LHCN-M2 (cell line): ENCODE measurements at regions not wholly inside any gene's neighbourhood (a gene's known extent, or its start where the extent isn't known, plus 50 kb on each side); places are given as distances from the start of the nearest gene placed in this dataset.
A peak's percentile ranks its signal among the peaks of the same experiment; 100 is the strongest.

Experiments
- DNase-seq: peaks from one replicate; pipeline ENCODE4 v3.0.0-alpha.2; 2012; ENCODE audit warnings: low read depth

DNA sequence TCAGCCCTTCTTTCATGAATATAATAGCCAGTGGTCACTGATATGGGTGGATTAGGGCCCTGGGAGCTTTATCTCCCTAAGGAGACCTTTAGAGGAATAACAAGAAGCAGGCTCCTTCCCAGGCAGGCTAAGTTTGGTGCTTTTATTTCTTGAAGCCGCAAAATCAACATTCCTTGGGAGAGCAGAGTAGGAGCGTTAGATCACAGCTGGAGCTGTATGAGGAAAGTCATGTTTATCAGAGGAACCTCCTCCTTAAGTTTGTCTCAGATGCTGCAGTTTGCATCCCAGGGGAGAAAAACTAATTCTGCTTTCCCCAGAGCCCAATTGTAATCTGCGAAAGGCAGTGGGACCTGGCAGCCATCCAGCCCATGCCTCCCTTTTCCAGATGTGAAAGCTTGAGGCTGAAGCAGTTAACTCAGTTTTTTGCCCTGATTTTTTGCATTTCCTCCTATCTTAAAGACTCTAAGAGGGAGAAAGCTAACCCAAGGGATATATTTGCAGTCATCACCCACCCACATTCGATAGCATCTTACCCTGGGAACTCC is 186.0 kb upstream of the FRMPD4 start:
- peak; percentile 15 for DNase-seq

DNA sequence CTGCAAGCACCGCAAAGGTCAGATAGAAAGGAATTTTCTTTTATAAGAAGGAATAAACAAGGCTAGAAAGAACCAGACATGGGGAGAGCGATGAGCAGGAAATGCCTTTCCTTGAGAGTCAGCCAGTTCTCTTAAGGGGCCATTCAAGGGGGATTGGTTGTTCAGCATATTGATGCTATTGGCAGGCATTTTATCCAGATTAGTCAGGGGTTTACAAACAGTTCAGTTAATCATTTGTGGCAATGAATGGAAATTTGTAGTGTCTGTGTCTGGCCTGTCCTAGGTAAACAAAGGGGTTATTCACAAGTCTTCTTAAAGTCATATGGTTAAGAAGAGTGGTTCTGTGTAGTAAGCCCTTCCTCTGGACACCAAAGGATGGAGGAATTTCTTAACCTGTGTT is 184.7 kb upstream of the FRMPD4 start:
- peak; percentile 69 for DNase-seq

DNA sequence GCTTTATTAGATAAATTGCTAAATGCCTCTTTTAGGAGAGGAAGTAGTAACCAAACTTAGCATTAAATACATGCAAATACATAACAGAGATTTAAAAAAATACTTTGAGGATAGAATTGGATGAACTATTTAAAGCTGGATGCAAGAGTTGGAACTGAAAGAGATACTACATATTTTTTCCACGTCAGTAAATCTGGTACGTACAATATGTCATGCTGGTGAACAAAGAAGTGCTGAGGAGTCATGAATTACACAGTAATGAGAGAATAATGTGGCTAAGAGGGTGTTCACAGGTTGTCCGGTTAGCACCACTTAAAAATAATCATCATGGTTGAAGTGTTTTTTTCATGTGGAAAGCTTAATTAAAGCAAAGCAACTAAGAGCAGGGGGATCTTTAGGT is 184.1 kb upstream of the FRMPD4 start:
- DNase-seq, result no peak

DNA sequence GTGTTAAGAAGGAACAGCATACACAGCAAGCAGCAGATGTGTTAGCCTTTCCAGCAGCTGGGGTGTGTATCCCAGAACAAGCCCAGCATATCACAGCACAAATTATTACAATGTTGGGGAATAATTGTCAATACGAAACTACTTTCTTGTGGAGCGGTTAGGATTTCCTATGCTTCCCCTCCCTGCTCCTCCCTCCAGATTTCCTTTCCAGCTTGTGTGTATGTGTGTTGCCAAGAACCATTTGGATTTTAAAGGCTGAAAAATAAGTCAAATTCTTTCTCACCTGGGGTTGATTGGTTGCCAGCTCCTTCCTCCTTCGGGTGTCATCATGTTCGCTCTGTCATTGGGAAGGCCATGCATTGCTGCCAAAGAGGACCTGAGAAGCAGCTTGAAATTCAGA is 178.2 kb upstream of the FRMPD4 start:
- DNase-seq, result no peak

DNA sequence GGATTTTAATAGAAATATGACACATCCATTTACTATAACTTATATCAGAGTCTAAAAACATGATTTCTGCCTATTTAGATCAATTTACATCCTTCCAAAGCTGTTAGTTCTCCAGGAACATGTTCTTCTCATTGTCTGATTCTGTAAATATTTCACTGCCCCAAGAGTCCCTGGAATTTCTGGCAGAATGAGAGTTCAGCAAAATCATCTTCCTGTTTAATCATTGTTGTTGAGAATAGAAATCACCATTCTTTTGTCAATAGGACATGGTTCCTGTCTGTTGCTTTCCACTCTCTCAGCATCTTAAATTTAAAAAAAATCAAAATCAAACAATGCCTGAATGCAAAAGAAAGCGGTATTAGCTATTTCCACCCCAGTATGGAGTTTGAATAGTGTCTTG is 172.8 kb upstream of the FRMPD4 start:
- DNase-seq, result no peak

DNA sequence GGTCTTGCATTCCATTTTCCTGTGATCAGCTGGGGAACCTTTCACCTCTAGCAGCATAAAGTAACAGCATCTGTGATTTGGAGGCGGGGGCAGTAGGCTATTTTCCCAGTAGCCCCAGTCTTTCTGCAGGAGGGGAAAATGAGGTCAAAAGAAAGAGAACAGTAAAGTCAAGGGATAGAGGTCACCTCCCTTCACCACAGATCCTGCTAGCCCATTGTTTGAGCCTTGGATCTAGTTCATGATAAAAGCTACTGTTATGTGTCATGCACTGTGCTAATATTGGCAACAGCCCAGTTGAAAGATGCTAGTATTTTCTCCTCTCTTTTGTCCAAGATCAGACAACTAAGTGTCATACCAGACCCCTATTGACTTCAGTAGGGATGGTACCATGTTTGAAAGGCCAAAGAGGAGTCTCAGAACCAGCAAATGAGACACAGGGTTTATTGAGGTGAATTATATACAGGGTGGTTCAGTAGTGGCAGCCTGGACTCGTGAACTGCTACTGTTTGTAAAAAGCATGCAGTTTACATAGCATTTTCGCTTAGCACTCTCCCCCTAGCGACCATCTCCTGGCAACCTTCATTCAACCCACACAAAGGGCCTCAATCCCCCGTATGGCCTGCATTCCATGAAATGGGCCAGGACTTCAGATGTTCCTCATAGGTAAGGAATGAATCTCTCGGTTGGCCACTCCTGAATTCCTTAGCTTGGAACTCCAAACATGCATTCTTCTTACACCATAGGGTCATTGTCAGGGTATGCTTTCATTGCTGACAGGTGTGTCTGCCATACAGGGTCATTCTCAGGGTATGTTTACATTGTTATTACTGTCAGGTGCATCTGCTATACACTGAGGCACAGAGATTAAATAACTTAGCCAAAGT is 170.0 kb upstream of the FRMPD4 start:
- no peak for DNase-seq

DNA sequence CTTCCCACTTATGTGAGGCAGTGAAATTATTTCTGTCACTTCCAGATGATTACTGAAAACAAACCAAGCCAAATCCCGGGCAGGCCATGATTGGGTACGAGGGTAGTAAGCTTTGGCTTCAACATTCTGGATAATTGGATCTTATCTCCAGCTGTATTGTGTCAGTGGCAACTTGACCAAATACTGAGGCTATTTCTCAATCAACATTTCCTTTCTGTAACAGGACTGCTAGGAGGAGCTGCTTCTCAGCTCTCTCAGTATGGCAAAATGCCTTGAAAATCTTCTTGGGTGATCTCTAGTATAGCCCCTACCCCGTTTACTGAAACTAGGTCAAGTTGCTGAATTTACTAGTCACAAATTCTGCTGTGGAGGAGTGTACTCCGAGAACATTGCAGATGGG is 169.3 kb upstream of the FRMPD4 start:
- no peak for DNase-seq

DNA sequence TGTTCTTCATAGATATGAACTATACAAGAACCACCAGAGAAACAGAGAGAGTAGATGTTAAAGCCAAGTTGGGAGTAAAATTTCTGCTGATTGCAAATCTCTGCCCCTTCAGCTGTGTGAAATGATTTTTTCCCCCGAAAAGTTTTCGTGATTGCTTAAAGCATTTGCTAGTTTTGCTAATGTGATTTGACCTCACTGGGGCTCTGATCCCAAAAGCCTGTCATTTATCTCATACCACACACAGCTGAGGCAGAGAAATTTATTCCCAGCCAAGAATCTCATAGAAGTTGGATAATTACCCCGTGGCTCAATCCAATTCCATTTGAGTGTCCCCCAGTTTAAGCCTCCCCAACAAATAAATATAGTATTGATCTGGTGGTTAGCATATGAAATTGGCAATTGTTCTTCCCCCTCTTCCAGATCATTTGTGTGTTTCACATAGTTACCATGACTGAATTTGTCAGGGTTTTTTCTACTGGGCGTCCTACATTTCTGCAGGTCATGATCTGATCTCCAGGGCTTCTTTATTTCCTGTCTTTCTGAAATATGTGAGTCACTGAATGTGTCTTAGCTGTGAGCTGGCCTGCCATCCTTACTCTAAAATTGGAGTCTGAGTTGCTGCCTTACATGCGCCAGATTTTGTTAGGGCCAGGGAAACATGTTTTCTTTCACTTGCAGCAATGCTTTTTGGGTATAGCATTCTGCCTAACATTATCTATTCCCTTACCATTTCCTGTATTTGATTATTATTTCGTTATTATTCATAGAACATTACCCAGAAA is 167.5 kb upstream of the FRMPD4 start:
- peak; percentile 39 for DNase-seq

DNA sequence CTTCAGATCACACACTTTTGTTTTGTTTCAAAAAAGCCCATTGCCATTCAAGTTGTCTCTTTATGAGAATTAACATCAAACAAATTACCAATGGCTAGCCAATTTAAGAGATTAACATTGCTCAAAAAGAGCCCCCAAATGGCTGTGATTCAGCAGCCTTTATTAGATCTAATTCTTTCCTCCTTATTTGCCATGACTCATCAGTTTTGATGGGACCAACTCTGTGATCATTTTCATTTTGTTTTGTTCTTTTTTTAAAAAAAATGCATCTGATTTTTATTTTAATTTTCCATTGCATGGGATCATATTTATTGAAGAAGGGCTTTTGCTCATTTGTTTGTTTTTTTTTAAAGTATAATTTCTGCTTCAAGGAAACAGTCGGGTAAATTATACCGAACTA is 161.6 kb upstream of the FRMPD4 start:
- DNase-seq, result no peak

DNA sequence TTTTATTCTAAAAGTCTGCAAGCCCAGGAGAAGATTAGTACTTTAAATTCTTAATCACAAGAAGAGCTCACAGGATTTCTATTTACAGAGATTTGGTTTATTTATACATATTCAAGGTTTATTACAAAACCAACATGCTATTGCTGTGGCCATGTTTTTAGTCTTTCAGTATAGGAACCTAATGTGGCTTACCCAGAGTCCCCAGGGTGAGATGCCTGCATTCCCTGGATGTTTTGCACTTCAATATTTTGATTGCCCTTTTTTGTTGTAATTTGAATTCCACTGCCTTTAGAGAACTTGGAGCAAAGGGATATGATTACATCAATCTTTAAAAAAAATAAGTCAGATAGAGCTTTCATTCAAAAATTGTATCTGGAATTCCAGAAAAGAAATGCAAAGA is 146.0 kb upstream of the FRMPD4 start:
- no peak for DNase-seq

DNA sequence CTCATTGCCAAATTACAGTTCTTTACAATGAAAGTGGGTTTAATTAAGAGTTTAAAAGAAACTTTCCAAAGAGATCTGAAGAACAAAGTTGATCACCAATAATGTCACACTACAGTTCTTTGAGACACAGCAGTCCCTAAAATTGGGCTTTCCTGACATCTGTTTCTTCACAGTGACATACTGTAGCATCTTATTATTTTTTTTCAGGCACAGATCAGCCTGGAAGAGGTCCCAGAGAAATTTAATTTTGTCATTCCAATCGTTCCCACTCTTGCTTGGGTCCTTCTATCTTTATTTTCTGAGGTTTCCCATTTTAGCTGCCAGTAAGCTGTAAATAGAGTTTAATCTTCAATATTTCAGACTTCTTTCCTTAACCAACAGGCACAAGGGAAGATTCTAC is 143.1 kb upstream of the FRMPD4 start:
- DNase-seq, result no peak

DNA sequence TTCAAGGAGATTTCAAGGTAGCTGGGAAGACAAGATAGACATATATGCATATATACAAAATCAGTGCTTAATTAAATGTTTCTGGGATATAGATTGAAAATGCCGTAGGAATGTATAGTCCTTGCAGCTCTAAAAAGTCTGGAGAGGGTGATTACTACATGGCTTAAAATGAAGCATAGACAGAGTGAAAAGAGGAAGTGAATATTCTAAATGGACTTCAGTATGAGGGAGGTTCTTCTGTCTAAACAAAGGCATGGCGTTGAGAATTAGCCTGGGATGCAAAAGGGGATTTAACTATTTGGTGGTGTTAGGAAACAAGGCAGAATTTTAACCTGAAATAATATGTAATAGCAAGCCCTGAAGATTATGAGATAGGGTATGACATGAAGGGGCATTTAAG is 141.5 kb upstream of the FRMPD4 start:
- no peak for DNase-seq

DNA sequence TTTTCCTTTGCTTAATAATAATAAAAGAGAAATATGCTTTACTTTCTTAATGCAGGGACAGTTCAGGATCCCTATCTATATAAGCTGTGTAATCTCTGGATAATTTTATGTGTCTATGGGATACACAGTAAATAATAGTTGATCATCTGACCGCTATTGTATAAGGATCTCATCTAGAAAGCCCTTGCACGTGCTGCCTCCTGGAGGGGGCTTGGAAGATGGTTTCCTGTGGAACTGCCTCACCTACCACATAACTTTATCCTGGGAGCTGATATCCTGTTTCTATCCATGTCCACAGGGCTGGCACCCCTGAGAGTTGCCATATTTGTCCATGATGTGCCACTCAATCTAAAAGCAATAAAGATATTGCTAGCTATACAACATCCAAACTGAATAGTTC is 139.3 kb upstream of the FRMPD4 start:
- DNase-seq, result no peak

DNA sequence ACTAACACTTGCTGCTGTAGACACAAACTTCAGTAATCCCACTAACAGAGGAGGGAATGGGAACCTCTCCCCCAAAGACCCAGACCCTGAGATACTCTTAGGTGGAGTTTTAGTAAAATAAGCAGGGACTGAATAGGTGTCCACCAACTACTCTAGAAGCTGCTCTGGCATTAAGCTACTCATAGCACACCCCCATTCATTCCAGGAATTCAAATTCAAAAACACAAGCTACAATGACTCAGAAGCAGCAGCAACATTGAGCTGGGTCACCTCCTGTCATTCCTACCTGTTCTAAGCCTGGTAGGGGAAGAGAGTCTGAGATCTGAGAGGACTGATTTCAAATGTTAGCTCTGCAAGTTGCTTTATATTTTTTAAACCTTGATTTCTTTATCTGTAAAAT is 135.4 kb upstream of the FRMPD4 start:
- DNase-seq, result no peak

DNA sequence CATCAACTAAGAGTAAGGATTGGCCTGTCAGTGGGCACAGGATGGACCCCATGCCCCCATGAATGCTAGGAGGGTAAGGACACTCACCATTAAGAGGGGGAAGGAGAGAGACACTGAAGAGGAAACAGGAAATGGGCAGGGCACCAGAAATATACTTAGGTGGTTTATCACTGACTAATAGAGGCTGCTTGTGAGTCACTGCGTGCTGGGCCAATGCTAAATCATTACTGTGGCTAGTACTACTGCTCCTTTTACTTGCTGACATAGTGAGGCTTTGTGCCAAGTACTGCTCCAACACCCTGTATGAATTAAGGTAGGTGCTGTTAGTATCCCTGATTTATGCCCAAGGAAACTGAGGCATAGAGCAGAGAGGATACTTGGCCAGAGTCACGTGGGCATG is 130.4 kb upstream of the FRMPD4 start:
- DNase-seq, result peak; percentile 82

DNA sequence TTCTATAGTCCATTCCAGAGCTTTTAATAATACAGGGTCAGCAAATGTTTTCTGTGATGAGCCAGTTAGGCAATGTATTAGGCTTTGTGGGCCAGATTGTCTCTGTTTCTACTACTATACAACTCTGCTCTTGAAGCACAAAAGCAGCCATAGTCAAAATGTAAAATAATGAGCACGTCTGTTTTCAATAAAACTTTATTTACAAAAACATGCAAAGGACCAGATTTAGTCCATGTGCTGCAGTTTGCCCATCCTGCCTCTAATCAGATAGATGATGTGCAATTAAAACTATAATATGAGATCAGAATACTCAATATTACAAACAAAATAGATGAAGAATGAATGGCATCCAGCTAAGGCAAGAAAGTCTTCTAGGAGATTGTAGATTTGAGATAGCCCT is 127.8 kb upstream of the FRMPD4 start:
- no peak for DNase-seq

DNA sequence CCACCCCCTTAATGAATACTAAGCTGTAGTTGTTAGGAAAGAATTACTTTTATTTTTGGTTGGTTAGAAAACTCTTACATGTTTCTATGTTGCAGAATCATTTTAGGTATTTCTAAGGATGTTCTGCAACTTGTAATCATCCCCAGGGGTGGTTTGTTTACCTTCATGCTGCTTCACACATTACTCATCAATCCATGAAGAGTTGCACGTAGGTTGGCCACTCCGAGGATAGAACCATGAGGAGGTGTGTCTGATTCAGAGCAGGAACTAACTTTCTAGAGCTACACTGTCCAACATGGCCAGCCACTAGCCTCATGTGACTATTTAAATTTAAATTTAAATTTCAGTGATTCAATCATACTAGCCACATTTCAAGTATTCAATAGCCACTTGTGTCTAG is 127.2 kb upstream of the FRMPD4 start:
- peak; percentile 51 for DNase-seq

DNA sequence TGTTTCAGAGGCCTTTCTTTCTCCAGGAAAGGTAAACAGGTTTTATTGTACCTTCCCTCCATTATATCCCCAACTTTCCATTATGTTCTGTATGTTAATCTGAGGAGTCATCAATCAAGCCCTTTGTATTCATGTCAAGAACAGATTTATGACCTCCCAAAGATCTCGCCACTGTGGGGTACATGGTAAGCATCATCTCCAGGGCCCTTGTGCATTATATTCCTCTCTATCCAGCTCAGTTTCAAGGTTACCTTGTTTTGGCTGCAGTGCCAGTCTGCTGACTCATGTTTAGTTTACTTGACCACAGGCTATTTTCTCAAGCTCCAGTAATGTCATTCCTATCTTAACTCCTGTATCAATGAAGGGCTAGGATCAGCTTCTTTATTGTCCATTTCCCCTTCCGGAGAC is 125.1 kb upstream of the FRMPD4 start:
- peak; percentile 67 for DNase-seq

DNA sequence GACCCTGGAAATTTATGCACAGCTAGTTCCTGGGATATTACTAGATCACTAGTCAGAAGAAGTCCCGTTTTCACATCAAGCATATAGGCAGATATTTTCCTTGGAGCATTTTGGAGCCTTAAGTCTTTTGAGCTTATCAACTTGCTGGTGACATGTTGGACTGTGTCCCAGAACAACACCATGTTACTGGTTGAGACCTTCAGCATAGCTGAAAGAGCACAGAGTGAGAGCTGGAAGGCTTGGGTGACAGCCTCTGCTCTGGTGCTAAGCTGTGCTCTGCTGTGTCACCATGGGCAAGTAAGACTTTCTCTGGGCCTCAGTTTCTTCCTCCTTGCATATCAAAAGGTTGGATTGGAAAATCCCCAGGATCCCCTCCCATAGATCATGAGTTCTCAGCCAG is 116.6 kb upstream of the FRMPD4 start:
- no peak for DNase-seq

DNA sequence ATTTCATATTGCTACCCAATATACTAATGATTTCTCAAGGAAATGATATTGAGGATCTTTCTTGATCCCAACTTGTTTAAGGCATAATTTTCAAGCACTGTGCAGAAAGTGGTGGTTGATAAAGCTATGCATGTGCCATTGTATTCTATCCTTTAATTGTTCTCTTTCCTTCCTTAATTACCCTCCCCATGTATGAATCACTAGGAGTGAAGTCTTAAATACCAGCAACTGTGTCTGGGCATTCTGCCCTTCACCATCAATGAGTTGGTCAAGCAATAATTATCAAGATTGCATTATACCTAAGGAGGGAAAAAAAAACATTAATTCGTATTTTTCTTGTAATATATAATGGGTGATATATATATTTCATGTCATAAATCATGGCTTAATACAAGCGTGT is 111.8 kb upstream of the FRMPD4 start:
- no peak for DNase-seq

DNA sequence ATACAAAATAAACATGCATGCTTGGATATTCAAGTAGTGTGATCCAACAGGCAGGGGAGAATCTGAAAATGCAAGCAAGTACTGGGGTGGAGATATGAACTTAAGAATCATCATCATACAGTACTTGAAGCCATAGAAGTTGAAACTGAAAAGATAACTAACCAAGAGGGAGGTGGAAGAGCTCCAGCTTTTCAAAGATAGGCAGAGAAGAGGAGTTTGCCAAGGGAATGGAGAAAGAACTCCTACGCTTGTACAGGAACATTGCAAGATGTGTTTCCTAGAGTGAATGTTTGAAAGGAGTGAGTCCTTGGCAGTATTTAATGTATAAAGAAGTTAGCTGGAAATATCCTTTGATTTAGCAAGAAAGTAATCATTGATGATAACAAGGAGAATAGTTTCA is 106.2 kb upstream of the FRMPD4 start:
- no peak for DNase-seq

DNA sequence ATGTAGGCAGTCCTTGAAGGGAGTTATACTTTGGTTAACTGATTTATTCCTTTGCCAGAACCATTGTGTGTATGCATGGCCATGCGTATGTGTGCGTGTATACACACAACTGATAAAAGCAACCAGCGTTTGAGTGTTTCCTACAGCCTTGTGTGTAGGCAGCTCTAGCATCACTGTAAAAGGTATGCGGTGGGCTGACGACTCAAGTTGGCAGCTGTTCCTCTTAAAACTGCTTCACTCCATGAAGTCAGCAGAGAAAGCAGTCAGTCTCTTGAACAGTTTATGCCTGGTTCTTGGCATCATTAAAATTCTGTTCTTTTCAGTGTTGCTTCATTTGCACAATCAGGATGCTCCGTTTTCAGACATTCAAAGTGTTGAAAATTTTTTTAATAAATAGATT is 103.5 kb upstream of the FRMPD4 start:
- no peak for DNase-seq

DNA sequence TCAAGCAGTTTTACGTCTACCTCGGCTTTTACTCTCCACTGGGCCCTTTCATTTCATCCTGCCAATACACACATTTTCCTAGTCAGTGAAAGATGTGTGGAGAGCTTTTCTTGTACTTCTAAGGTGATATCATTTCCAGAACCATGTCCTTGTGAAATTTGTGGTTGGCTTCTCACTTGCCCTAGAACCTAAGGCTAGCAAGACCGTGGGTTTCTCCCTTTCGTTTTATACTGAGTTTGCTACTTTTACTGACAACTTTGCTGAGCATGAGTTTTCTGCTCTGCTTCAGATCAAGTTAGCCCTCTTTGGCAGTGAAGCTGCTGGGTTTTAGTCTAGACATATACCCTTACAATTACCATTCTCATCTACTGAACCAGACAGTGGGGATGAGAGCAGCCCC is 95.7 kb upstream of the FRMPD4 start:
- DNase-seq, result no peak
